Mucosa of rectum (tissue), 2 donors: ENCODE measurements at regions not wholly inside any gene's neighbourhood (a gene's known extent, or its start where the extent isn't known, plus 50 kb on each side); places are given as distances from the start of the nearest gene placed in this dataset.

Experiments
- H3K27ac ChIP-seq, 2 donors: one replicate each; pipeline ENCODE4 v1.7.0; 2013; ENCODE audit warnings: inconsistent platforms in 2 of 2, low read depth in 2 of 2, low read length in 2 of 2
- H3K27me3 ChIP-seq, 2 donors: one replicate each; pipeline ENCODE4 v1.7.0; 2013; ENCODE audit warnings: low read length in 2 of 2; ENCODE audit not compliant: control insufficient read depth in 2 of 2, insufficient read depth in 2 of 2
- H3K36me3 ChIP-seq, 2 donors: one replicate each; pipeline ENCODE4 v1.7.0; 2013; ENCODE audit warnings: low read length in 2 of 2; ENCODE audit not compliant: control insufficient read depth in 2 of 2, insufficient read depth in 2 of 2
- H3K4me1 ChIP-seq, 2 donors: one replicate each; pipeline ENCODE4 v1.7.0; 2013; ENCODE audit warnings: low read length in 2 of 2, mild to moderate bottlenecking in 1 of 2; ENCODE audit not compliant: control insufficient read depth in 2 of 2, insufficient read depth in 2 of 2
- H3K4me3 ChIP-seq, 2 donors: one replicate each; pipeline ENCODE4 v1.7.0; 2013; ENCODE audit warnings: low read length in 2 of 2
- H3K9ac ChIP-seq, 2 donors: one replicate each; pipeline ENCODE4 v1.7.0; 2013; ENCODE audit warnings: low read length in 2 of 2, low read depth in 1 of 2, mild to moderate bottlenecking in 1 of 2
- H3K9me3 ChIP-seq, 2 donors: one replicate each; pipeline ENCODE4 v1.7.0; 2013; ENCODE audit warnings: low read length in 2 of 2; ENCODE audit not compliant: control insufficient read depth in 2 of 2
- donor health status: healthy.
- donor health status: Normal muscosa, but diverticular disease.

DNA sequence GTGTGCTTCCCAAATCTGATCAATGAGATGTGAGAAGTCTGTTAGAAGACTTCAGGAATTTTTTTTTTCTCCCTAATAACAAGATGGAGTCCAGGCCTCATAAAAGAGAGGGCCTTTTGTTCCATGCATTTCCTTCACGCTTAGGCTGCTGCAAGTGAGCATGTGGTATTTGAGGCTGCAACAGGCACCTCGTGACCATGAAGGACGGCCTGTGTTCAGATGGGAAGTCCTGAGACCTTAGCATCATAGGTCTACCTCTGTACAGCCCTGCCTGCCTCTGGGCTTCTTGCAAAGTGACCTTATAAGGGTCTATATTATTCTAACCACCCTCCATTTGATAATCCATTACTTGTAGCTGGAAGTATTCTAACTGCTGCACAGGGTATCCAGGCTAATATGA is 86.6 kb downstream of the BOD1 start:
- no peaks in the 10 kb centered on the region for H3K27me3 ChIP-seq
- no peaks in the 10 kb centered on the region for H3K4me1 ChIP-seq

GRCh38 chr5:173527671-173528070 is 88.8 kb downstream of the BOD1 start:
- Histone ChIP-seq H3K36me3 (no peaks in the 10 kb centered on the region), H3K4me1 (no peaks in the 10 kb centered on the region), H3K9me3 (no peaks in the 10 kb centered on the region), H3K9ac (no peak overlapping the region), H3K27me3 (no peaks in the 10 kb centered on the region), H3K4me3 (no peak overlapping the region), H3K27ac (no peak overlapping the region)

More for the DNA sequence above, 86.6 kb downstream of the BOD1 start:
- H3K9ac ChIP-seq = no peak overlapping the region
- H3K27ac ChIP-seq = no peak overlapping the region
- no peak overlapping the region for H3K4me3 ChIP-seq
- H3K9me3 ChIP-seq = no peaks in the 10 kb centered on the region
- no peaks in the 10 kb centered on the region for H3K36me3 ChIP-seq

GRCh38 chr5:173524136-173524535 is 92.3 kb downstream of the BOD1 start:
- no peak overlapping the region for H3K27ac ChIP-seq

GRCh38 chr5:173523388-173523787 is 93.1 kb downstream of the BOD1 start:
- Histone ChIP-seq H3K9ac (no peak overlapping the region), H3K27me3 (no peaks in the 10 kb centered on the region), H3K4me1 (no peaks in the 10 kb centered on the region), H3K4me3 (no peak overlapping the region), H3K9me3 (no peaks in the 10 kb centered on the region), H3K27ac (no peak overlapping the region), H3K36me3 (no peaks in the 10 kb centered on the region)

More at GRCh38 chr5:173524136-173524535, 92.3 kb downstream of the BOD1 start:
- Histone ChIP-seq H3K27me3 (no peaks in the 10 kb centered on the region), H3K9ac (no peak overlapping the region), H3K36me3 (no peaks in the 10 kb centered on the region), H3K9me3 (no peaks in the 10 kb centered on the region), H3K4me1 (no peaks in the 10 kb centered on the region), H3K4me3 (no peak overlapping the region)

- H3K36me3 ChIP-seq = no peaks in the 10 kb centered on the region
- H3K4me1 ChIP-seq = no peaks in the 10 kb centered on the region
- no peaks in the 10 kb centered on the region for H3K27me3 ChIP-seq
- no peak overlapping the region for H3K4me3 ChIP-seq
- H3K9me3 ChIP-seq = no peaks in the 10 kb centered on the region
- no peak overlapping the region for H3K27ac ChIP-seq
- H3K9ac ChIP-seq = no peak overlapping the region
These were observed 93.9 kb downstream of the BOD1 start for GRCh38 chr5:173522518-173522917.

DNA sequence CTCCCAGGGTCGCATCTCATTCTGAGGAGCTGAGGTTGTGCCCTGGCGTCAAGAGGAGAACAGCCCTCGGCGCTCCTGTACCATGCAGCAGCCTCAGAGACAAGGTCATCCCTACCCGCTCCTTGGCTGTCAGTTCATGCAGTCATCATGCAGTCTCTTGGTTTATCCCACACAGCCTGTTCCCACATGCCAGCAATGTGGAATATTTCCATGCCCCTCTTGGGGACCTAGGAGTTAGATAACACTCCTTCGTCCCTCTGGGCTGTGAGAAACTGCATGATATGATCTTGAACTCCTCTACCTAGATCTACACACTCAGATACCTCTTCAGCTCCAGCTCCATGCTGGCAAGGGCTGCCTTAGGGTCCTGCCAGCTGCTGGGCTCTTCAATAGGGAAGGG is 97.6 kb downstream of the BOD1 start:
- no peak overlapping the region for H3K9ac ChIP-seq
- H3K4me1 ChIP-seq = no peaks in the 10 kb centered on the region
- H3K9me3 ChIP-seq = no peaks in the 10 kb centered on the region
- no peak overlapping the region for H3K27ac ChIP-seq
- H3K4me3 ChIP-seq = no peak overlapping the region
- no peaks in the 10 kb centered on the region for H3K27me3 ChIP-seq
- H3K36me3 ChIP-seq = no peaks in the 10 kb centered on the region

- Histone ChIP-seq H3K4me3 (no peak overlapping the region), H3K27ac (no peak overlapping the region), H3K27me3 (no peaks in the 10 kb centered on the region), H3K9me3 (no peaks in the 10 kb centered on the region), H3K9ac (no peak overlapping the region), H3K4me1 (no peaks in the 10 kb centered on the region), H3K36me3 (no peaks in the 10 kb centered on the region)
These were observed 98.8 kb downstream of the BOD1 start for GRCh38 chr5:173517648-173518047.

- Histone ChIP-seq H3K4me3 (no peak overlapping the region), H3K36me3 (no peaks in the 10 kb centered on the region), H3K27ac (no peak overlapping the region), H3K9me3 (no peaks in the 10 kb centered on the region), H3K9ac (no peak overlapping the region), H3K27me3 (no peaks in the 10 kb centered on the region), H3K4me1 (no peaks in the 10 kb centered on the region)
These were observed 100.9 kb downstream of the BOD1 start for GRCh38 chr5:173515526-173515925.

GRCh38 chr5:173514661-173515060 is 101.8 kb downstream of the BOD1 start:
- no peak overlapping the region for H3K9ac ChIP-seq
- no peaks in the 10 kb centered on the region for H3K27me3 ChIP-seq
- H3K4me3 ChIP-seq = no peak overlapping the region
- no peaks in the 10 kb centered on the region for H3K9me3 ChIP-seq
- no peaks in the 10 kb centered on the region for H3K4me1 ChIP-seq
- no peak overlapping the region for H3K27ac ChIP-seq
- no peaks in the 10 kb centered on the region for H3K36me3 ChIP-seq

- no peak overlapping the region for H3K4me3 ChIP-seq
- H3K4me1 ChIP-seq = no peaks in the 10 kb centered on the region
- H3K27me3 ChIP-seq = no peaks in the 10 kb centered on the region
- H3K9ac ChIP-seq = no peak overlapping the region
- no peaks in the 10 kb centered on the region for H3K9me3 ChIP-seq
- no peak overlapping the region for H3K27ac ChIP-seq
- no peaks in the 10 kb centered on the region for H3K36me3 ChIP-seq
These were observed 102.9 kb downstream of the BOD1 start for GRCh38 chr5:173513521-173513991.
